GM23338 (cell line): ENCODE measurements at regions not wholly inside any gene's neighbourhood (a gene's known extent, or its start where the extent isn't known, plus 50 kb on each side); places are given as distances from the start of the nearest gene placed in this dataset.

Experiments used
- ATAC-seq: fragments of 200-7000 bp; cut with Tn5 transposase; 3 replicates; pipeline ENCODE4 v1.9.1; 2020
- DNase-seq: peaks from one replicate; pipeline ENCODE4 v3.0.0-alpha.2; 2015; ENCODE audit warnings: low spot score
- H2AFZ ChIP-seq: fragments of 200-600 bp; sonication (generic); 2 replicates; pipeline ENCODE4 v1.8.0; 2016; ENCODE audit warnings: antibody characterized with exemption, mild to moderate bottlenecking, moderate library complexity
- H3F3A ChIP-seq: fragments of 200-600 bp; sonication (generic); replicated peaks from 2 replicates; pipeline ENCODE4 v1.8.0; 2017; ENCODE audit warnings: antibody characterized with exemption, mixed run types, low read depth
- H3K27ac ChIP-seq: fragments of 200-600 bp; sonication (generic); 2 replicates; pipeline ENCODE4 v1.6.1; 2016; ENCODE audit warnings: low read depth
- H3K27me3 ChIP-seq: fragments of 200-600 bp; sonication (generic); 2 replicates; pipeline ENCODE4 v1.8.0; 2016; ENCODE audit warnings: mild to moderate bottlenecking, mixed run types, moderate library complexity; ENCODE audit not compliant: insufficient read depth
- H3K36me3 ChIP-seq: fragments of 200-600 bp; sonication (generic); 2 replicates; pipeline ENCODE4 v1.8.0; 2016; ENCODE audit warnings: mild to moderate bottlenecking; ENCODE audit not compliant: insufficient read depth
- H3K4me1 ChIP-seq: fragments of 200-600 bp; sonication (generic); 2 replicates; pipeline ENCODE4 v1.8.0; 2016; ENCODE audit warnings: mild to moderate bottlenecking, moderate library complexity; ENCODE audit not compliant: insufficient read depth
- H3K4me2 ChIP-seq: fragments of 200-600 bp; sonication (generic); 2 replicates; pipeline ENCODE4 v1.7.1; 2017; ENCODE audit warnings: mixed run types
- H3K4me3 ChIP-seq: fragments of 200-600 bp; sonication (generic); 2 replicates; pipeline ENCODE4 v1.6.1; 2016; ENCODE audit warnings: mixed run types
- H3K79me2 ChIP-seq: fragments of 200-600 bp; sonication (generic); replicated peaks from 2 replicates; pipeline ENCODE4 v1.8.0; 2017; ENCODE audit warnings: mild to moderate bottlenecking; ENCODE audit not compliant: insufficient read depth
- H3K9me2 ChIP-seq: fragments of 200-600 bp; sonication (generic); 2 replicates; pipeline ENCODE4 v1.8.0; 2017; ENCODE audit not compliant: insufficient read depth
- H4K20me1 ChIP-seq: fragments of 200-600 bp; sonication (generic); replicated peaks from 2 replicates; pipeline ENCODE4 v1.8.0; 2017; ENCODE audit warnings: mild to moderate bottlenecking; ENCODE audit not compliant: insufficient read depth
- H3K27ac Mint-ChIP-seq: 2 replicates; pipeline ENCODE4 v1.8.0; 2020; ENCODE audit warnings: inconsistent platforms, mild to moderate bottlenecking, moderate library complexity, mixed read lengths
- H3K27me3 Mint-ChIP-seq: 3 replicates; pipeline ENCODE4 v1.8.0; 2022; ENCODE audit warnings: low read depth, mild to moderate bottlenecking, moderate library complexity, mixed read lengths, inconsistent platforms; ENCODE audit not compliant: insufficient read depth, poor library complexity
- H3K36me3 Mint-ChIP-seq: 3 replicates; pipeline ENCODE4 v1.8.0; 2021; ENCODE audit warnings: low read depth, mild to moderate bottlenecking, inconsistent platforms, moderate library complexity, mixed read lengths
- H3K4me1 Mint-ChIP-seq: 3 replicates; pipeline ENCODE4 v1.8.0; 2020; ENCODE audit warnings: mild to moderate bottlenecking, inconsistent platforms, mixed read lengths
- H3K4me3 Mint-ChIP-seq: 3 replicates; pipeline ENCODE4 v1.8.0; 2021; ENCODE audit warnings: moderate library complexity, mild to moderate bottlenecking, inconsistent platforms, mixed read lengths
- H3K9me3 Mint-ChIP-seq: 3 replicates; pipeline ENCODE4 v1.8.0; 2020; ENCODE audit warnings: moderate library complexity, mild to moderate bottlenecking, inconsistent platforms, mixed read lengths
- EZH2 ChIP-seq: fragments of 200-600 bp; sonication (generic); IDR thresholded peaks from one replicate; pipeline ENCODE4 v1.8.0; 2017; ENCODE audit warnings: antibody characterized with exemption, mild to moderate bottlenecking, low read depth; ENCODE audit not compliant: unreplicated experiment
- EZH2phosphoT487 ChIP-seq: fragments of 200-600 bp; sonication (generic); IDR thresholded peaks from one replicate; pipeline ENCODE4 v1.8.1; 2018; ENCODE audit warnings: antibody characterized with exemption; ENCODE audit not compliant: unreplicated experiment
- STAT1 ChIP-seq: IDR thresholded peaks from one replicate; pipeline ENCODE4 v1.6.1; 2016; ENCODE audit warnings: antibody characterized with exemption; ENCODE audit not compliant: unreplicated experiment
- ZNF114 ChIP-seq: fragments of 250-450 bp; sonication (Bioruptor Pico); IDR thresholded peaks from 2 replicates; pipeline ENCODE4 v1.5.0; 2020; ENCODE audit warnings: mild to moderate bottlenecking, moderate library complexity
- ZNF331 ChIP-seq: fragments of 250-450 bp; sonication (Bioruptor Pico); IDR thresholded peaks from 2 replicates; pipeline ENCODE4 v1.5.0; 2020; ENCODE audit warnings: low read depth, mild to moderate bottlenecking, moderate library complexity
- TF ChIP-seq, protein P1 (sequence below): IDR thresholded peaks from 2 replicates; pipeline ENCODE4 v1.6.1; 2016; ENCODE audit warnings: antibody characterized with exemption
- TF ChIP-seq, protein P2 (sequence below), 2 experiments: fragments of 200-600 bp in 1 of 2; sonication (generic) in 1 of 2; conservative IDR thresholded peaks; 2 replicates each; pipeline versions ENCODE4 v1.5.1 to v1.6.1; 2016 to 2017; ENCODE audit warnings: antibody characterized with exemption in 2 of 2, low read depth in 2 of 2, mild to moderate bottlenecking in 2 of 2, moderate library complexity in 1 of 2
- TF ChIP-seq, protein P3 (sequence below): IDR thresholded peaks from one replicate; pipeline ENCODE4 v1.6.1; 2018; ENCODE audit warnings: antibody characterized with exemption; ENCODE audit not compliant: unreplicated experiment
- TF ChIP-seq, protein P4 (sequence below): fragments of 250-450 bp; sonication (Bioruptor Pico); IDR thresholded peaks from 2 replicates; pipeline ENCODE4 v1.5.0; 2020; ENCODE audit warnings: mild to moderate bottlenecking, moderate library complexity

DNA sequence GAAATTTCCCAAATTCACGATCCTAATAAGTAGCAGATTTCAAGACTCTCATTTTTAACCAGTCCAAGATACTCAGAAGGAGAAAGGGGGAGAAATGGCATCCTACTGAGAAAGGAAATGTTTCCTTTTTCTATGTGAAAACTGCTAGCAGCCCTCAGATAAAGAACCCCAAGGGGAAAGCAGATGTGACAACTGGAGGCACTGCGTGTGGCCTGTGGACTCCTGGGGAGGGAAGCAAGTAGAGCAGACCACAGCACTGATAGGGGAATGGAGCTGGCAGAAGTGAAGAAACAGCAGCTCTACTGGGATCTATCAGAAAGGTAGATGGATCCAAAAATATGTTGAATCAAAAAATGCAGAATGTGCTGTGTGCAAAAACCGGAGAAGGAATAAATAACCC lies 239.7 kb upstream of the API5 start (continued):
- TF ChIP-seq, protein P1, sequence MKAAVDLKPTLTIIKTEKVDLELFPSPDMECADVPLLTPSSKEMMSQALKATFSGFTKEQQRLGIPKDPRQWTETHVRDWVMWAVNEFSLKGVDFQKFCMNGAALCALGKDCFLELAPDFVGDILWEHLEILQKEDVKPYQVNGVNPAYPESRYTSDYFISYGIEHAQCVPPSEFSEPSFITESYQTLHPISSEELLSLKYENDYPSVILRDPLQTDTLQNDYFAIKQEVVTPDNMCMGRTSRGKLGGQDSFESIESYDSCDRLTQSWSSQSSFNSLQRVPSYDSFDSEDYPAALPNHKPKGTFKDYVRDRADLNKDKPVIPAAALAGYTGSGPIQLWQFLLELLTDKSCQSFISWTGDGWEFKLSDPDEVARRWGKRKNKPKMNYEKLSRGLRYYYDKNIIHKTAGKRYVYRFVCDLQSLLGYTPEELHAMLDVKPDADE = no peak

DNA sequence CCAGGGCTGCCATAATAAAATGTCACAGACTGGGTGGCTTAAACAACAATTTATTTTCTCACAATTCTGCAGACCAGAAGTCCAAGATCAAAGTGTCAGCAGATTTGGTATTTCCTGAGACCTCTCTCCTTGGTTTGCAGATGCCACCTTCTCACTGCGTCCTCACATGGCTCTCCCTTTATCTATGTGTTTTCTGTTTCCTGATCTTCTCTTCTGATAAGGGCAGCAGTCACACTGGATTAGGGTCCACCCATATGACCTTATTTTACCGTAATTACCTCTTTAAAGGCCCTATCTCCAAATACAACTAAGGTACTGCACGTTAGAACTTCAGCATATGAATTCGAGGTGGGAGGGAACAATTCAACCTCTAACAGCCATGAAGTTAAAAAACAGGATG lies 238.9 kb upstream of the API5 start:
- H3K4me1 ChIP-seq = peaks cover 24% of the 10 kb centered on the region
- no peaks in the 10 kb centered on the region for H3F3A ChIP-seq
- Mint-ChIP-seq H3K9me3 (peaks cover 89% of the 10 kb centered on the region), H3K4me3 (no peak overlapping the region), H3K4me1 (peaks cover 4% of the 10 kb centered on the region; the same call in 1 of the 3 replicates), H3K36me3 (peaks cover 16% of the 10 kb centered on the region; the same call in 2 of the 3 replicates), H3K27me3 (peaks cover 2% of the 10 kb centered on the region), H3K27ac (no peak overlapping the region)
- no peaks in the 10 kb centered on the region for H3K79me2 ChIP-seq
- DNase-seq = no peak
- 0 out of 2 replicates have a peak, but pooled peaks cover 2% of the 10 kb centered on the region for H3K9me2 ChIP-seq
- 0 out of 2 replicates have a peak overlapping the region, but pooled peaks have one; percentile 39 for H3K4me2 ChIP-seq
- no peaks in the 10 kb centered on the region for H4K20me1 ChIP-seq
- H3K4me3 ChIP-seq = no peak overlapping the region
- H2AFZ ChIP-seq = no peak overlapping the region
- peaks cover 3% of the 10 kb centered on the region; the same call in 1 of the 2 replicates for H3K36me3 ChIP-seq
- TF ChIP-seq EZH2phosphoT487 = no peak
- TF ChIP-seq, protein P2, sequence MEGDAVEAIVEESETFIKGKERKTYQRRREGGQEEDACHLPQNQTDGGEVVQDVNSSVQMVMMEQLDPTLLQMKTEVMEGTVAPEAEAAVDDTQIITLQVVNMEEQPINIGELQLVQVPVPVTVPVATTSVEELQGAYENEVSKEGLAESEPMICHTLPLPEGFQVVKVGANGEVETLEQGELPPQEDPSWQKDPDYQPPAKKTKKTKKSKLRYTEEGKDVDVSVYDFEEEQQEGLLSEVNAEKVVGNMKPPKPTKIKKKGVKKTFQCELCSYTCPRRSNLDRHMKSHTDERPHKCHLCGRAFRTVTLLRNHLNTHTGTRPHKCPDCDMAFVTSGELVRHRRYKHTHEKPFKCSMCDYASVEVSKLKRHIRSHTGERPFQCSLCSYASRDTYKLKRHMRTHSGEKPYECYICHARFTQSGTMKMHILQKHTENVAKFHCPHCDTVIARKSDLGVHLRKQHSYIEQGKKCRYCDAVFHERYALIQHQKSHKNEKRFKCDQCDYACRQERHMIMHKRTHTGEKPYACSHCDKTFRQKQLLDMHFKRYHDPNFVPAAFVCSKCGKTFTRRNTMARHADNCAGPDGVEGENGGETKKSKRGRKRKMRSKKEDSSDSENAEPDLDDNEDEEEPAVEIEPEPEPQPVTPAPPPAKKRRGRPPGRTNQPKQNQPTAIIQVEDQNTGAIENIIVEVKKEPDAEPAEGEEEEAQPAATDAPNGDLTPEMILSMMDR (conservative IDR thresholded peaks at IDR 0.05; ENCODE audit: low read depth in 2 of 2) = no peak
- TF ChIP-seq ZNF114 (CRISPR knock-in tag) = no peak
- TF ChIP-seq, protein P3, sequence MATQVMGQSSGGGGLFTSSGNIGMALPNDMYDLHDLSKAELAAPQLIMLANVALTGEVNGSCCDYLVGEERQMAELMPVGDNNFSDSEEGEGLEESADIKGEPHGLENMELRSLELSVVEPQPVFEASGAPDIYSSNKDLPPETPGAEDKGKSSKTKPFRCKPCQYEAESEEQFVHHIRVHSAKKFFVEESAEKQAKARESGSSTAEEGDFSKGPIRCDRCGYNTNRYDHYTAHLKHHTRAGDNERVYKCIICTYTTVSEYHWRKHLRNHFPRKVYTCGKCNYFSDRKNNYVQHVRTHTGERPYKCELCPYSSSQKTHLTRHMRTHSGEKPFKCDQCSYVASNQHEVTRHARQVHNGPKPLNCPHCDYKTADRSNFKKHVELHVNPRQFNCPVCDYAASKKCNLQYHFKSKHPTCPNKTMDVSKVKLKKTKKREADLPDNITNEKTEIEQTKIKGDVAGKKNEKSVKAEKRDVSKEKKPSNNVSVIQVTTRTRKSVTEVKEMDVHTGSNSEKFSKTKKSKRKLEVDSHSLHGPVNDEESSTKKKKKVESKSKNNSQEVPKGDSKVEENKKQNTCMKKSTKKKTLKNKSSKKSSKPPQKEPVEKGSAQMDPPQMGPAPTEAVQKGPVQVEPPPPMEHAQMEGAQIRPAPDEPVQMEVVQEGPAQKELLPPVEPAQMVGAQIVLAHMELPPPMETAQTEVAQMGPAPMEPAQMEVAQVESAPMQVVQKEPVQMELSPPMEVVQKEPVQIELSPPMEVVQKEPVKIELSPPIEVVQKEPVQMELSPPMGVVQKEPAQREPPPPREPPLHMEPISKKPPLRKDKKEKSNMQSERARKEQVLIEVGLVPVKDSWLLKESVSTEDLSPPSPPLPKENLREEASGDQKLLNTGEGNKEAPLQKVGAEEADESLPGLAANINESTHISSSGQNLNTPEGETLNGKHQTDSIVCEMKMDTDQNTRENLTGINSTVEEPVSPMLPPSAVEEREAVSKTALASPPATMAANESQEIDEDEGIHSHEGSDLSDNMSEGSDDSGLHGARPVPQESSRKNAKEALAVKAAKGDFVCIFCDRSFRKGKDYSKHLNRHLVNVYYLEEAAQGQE = no peak
- TF ChIP-seq EZH2 = no peak
- TF ChIP-seq ZNF331 (CRISPR knock-in tag) = no peak
- TF ChIP-seq STAT1 = no peak
- TF ChIP-seq, protein P4, sequence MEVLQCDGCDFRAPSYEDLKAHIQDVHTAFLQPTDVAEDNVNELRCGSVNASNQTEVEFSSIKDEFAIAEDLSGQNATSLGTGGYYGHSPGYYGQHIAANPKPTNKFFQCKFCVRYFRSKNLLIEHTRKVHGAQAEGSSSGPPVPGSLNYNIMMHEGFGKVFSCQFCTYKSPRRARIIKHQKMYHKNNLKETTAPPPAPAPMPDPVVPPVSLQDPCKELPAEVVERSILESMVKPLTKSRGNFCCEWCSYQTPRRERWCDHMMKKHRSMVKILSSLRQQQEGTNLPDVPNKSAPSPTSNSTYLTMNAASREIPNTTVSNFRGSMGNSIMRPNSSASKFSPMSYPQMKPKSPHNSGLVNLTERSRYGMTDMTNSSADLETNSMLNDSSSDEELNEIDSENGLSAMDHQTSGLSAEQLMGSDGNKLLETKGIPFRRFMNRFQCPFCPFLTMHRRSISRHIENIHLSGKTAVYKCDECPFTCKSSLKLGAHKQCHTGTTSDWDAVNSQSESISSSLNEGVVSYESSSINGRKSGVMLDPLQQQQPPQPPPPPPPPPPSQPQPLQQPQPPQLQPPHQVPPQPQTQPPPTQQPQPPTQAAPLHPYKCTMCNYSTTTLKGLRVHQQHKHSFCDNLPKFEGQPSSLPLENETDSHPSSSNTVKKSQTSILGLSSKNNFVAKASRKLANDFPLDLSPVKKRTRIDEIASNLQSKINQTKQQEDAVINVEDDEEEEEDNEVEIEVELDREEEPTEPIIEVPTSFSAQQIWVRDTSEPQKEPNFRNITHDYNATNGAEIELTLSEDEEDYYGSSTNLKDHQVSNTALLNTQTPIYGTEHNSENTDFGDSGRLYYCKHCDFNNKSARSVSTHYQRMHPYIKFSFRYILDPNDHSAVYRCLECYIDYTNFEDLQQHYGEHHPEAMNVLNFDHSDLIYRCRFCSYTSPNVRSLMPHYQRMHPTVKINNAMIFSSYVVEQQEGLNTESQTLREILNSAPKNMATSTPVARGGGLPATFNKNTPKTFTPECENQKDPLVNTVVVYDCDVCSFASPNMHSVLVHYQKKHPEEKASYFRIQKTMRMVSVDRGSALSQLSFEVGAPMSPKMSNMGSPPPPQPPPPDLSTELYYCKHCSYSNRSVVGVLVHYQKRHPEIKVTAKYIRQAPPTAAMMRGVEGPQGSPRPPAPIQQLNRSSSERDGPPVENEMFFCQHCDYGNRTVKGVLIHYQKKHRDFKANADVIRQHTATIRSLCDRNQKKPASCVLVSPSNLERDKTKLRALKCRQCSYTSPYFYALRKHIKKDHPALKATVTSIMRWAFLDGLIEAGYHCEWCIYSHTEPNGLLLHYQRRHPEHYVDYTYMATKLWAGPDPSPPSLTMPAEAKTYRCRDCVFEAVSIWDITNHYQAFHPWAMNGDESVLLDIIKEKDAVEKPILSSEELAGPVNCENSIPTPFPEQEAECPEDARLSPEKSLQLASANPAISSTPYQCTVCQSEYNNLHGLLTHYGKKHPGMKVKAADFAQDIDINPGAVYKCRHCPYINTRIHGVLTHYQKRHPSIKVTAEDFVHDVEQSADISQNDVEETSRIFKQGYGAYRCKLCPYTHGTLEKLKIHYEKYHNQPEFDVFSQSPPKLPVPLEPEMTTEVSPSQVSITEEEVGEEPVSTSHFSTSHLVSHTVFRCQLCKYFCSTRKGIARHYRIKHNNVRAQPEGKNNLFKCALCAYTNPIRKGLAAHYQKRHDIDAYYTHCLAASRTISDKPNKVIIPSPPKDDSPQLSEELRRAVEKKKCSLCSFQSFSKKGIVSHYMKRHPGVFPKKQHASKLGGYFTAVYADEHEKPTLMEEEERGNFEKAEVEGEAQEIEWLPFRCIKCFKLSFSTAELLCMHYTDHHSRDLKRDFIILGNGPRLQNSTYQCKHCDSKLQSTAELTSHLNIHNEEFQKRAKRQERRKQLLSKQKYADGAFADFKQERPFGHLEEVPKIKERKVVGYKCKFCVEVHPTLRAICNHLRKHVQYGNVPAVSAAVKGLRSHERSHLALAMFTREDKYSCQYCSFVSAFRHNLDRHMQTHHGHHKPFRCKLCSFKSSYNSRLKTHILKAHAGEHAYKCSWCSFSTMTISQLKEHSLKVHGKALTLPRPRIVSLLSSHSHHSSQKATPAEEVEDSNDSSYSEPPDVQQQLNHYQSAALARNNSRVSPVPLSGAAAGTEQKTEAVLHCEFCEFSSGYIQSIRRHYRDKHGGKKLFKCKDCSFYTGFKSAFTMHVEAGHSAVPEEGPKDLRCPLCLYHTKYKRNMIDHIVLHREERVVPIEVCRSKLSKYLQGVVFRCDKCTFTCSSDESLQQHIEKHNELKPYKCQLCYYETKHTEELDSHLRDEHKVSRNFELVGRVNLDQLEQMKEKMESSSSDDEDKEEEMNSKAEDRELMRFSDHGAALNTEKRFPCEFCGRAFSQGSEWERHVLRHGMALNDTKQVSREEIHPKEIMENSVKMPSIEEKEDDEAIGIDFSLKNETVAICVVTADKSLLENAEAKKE (CRISPR knock-in tag) = no peak
- H3K27ac ChIP-seq = peak overlapping the region; percentile 60; the same call in 1 of the 2 replicates
- ATAC-seq = no peak
- no peaks in the 10 kb centered on the region for H3K27me3 ChIP-seq
